Brain microvascular endothelial cell (primary cell): ENCODE measurements at regions not wholly inside any gene's neighbourhood (a gene's known extent, or its start where the extent isn't known, plus 50 kb on each side); places are given as distances from the start of the nearest gene placed in this dataset.

Experiments
- DNase-seq: peaks from one replicate; pipeline ENCODE4 v3.0.0-alpha.2; 2020
- H3K27ac ChIP-seq: fragments of 250-450 bp; sonication (Bioruptor Pico); 2 replicates; pipeline ENCODE4 v1.5.1; 2020; ENCODE audit warnings: mild to moderate bottlenecking, moderate library complexity
- H3K27me3 ChIP-seq: fragments of 250-450 bp; sonication (Bioruptor Pico); replicated peaks from 2 replicates; pipeline ENCODE4 v1.5.1; 2020; ENCODE audit warnings: mild to moderate bottlenecking
- H3K36me3 ChIP-seq: fragments of 250-450 bp; sonication (Bioruptor Pico); replicated peaks from 2 replicates; pipeline ENCODE4 v1.5.1; 2020; ENCODE audit warnings: mild to moderate bottlenecking
- H3K4me3 ChIP-seq: 2 replicates; pipeline ENCODE4 v1.5.1; 2011; ENCODE audit warnings: low read depth, mild to moderate bottlenecking, control low read depth, low read length, moderate library complexity
- in situ Hi-C: cut with HindIII; loops from 2 replicates; pipeline ENCODE4 v1.10.0; 2017; ENCODE audit warnings: low sequenced_read_pairs, low pct_ligation_motif_present
- TF ChIP-seq, protein P1 (sequence below): IDR thresholded peaks from 2 replicates; pipeline ENCODE4 v1.5.1; 2011; ENCODE audit warnings: low read depth, mild to moderate bottlenecking, moderate library complexity, low read length, control low read depth, inconsistent platforms; ENCODE audit errors: missing control alignments

DNA sequence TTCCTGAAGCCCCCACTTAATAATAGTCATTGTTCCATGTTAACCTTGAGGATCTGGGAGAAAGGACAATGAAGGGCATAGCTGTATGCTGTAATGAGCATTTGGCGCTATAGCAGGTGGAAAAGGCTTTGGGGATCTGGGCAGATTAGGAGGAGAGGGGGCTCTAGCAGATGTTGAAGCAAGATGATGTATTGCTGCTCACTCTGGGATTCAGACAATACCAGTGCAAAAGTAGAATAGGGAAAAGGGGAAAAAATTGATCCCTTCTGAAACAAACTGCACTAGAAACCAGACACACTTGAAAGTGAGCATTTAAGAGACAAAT, 575.3 kb upstream of the MEF2C start:
- Histone ChIP-seq H3K27me3 (no peaks in the 10 kb centered on the region), H3K27ac (no peak overlapping the region), H3K4me3 (no peak overlapping the region), H3K36me3 (no peaks in the 10 kb centered on the region)
- no peak for DNase-seq
- in situ Hi-C loops, result no loop called here
- TF ChIP-seq, protein P1, sequence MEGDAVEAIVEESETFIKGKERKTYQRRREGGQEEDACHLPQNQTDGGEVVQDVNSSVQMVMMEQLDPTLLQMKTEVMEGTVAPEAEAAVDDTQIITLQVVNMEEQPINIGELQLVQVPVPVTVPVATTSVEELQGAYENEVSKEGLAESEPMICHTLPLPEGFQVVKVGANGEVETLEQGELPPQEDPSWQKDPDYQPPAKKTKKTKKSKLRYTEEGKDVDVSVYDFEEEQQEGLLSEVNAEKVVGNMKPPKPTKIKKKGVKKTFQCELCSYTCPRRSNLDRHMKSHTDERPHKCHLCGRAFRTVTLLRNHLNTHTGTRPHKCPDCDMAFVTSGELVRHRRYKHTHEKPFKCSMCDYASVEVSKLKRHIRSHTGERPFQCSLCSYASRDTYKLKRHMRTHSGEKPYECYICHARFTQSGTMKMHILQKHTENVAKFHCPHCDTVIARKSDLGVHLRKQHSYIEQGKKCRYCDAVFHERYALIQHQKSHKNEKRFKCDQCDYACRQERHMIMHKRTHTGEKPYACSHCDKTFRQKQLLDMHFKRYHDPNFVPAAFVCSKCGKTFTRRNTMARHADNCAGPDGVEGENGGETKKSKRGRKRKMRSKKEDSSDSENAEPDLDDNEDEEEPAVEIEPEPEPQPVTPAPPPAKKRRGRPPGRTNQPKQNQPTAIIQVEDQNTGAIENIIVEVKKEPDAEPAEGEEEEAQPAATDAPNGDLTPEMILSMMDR, result no peak

DNA sequence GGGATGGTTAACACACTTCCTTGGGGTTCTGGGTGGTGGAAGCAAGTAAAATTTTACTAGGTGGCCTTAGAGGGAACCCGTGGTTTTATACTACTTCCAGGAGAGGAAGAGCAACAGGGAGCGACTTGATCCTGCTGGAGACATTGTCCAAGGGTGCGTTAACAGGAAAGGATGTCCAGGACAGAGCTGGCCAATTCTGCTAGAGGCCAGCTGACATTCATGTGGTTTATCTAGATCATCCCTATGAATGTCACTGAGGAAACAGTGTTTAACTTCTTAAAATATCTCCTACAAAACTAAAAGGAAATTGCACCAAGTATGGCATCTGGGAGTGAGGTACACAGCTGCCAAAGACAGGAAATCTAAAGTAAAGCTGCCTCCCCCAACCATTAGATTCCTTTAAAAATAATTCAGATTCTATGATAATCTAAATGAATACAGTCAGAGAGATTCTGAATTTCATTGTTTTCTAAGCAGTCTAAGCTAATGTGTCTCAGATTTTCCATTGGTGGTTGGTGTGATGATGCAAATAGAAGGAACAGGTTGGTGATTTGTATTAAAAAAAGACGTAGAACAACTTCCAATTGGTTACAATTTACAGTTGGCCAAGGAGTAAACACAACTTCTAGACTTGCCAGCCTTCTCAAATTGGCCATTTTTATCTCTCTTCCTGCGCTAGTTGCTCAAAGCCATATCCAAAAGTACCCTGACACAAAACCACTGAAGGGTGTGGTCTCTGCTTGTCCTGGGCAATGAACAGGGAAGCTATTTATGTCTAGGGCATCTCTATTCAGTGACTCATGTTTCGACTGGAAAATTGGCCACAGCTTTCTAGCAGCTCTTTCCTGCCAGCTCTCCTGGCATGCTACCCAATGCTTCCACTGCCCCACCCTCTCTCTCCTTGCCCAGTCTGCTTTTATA, 574.7 kb upstream of the MEF2C start:
- H3K27ac ChIP-seq, result no peak overlapping the region
- peak; percentile 6 for DNase-seq

DNA sequence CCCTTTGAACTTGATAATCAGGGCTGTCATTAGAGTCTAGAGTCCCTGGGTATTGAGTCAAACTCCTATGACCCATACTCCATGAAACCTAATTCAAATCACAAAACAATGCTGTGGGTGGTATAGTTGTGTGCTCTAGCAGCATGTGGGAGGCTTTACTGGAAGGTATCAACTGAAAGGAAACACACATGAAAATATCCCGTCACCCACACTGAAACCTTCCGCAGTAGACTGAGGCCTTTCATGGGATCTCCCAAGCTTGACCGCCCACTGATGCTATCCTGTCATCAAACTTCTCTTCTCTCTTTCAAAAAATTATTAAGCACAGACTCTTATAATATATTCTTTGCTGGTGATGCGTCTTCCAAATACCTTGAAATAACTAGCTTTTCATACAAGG, 569.1 kb upstream of the MEF2C start:
- no peak overlapping the region for H3K27ac ChIP-seq
- TF ChIP-seq, protein P1, result no peak
- no peaks in the 10 kb centered on the region for H3K36me3 ChIP-seq
- in situ Hi-C loops, result no loop called here
- H3K4me3 ChIP-seq, result no peak overlapping the region
- no peak for DNase-seq
- no peaks in the 10 kb centered on the region for H3K27me3 ChIP-seq

More for the DNA sequence above, 574.7 kb upstream of the MEF2C start:
- no peaks in the 10 kb centered on the region for H3K27me3 ChIP-seq
- TF ChIP-seq, protein P1, result no peak
- no peaks in the 10 kb centered on the region for H3K36me3 ChIP-seq
- in situ Hi-C loops, result no loop called here
- no peak overlapping the region for H3K4me3 ChIP-seq

DNA sequence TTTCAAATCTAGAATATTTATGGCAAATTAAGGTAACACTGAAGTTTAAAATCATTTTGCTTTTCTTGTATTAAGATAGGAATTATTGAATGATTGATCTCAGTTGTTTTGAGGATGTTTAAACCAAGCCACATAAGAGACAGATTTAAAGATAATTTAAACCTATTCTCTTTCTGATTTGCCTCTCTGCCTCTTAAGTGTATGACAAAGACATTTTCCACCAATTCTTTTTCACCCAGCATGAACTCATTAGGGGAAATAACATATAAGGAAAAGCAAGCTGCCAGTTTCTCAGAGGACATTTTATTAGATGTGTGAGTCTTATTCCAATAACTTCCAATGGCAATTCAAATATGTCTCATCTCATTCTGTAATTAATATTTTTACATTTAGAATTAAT, 568.3 kb upstream of the MEF2C start:
- TF ChIP-seq, protein P1, result no peak
- no peaks in the 10 kb centered on the region for H3K36me3 ChIP-seq
- no peak for DNase-seq
- in situ Hi-C loops, result no loop called here
- no peak overlapping the region for H3K27ac ChIP-seq
- H3K27me3 ChIP-seq, result no peaks in the 10 kb centered on the region
- H3K4me3 ChIP-seq, result no peak overlapping the region

DNA sequence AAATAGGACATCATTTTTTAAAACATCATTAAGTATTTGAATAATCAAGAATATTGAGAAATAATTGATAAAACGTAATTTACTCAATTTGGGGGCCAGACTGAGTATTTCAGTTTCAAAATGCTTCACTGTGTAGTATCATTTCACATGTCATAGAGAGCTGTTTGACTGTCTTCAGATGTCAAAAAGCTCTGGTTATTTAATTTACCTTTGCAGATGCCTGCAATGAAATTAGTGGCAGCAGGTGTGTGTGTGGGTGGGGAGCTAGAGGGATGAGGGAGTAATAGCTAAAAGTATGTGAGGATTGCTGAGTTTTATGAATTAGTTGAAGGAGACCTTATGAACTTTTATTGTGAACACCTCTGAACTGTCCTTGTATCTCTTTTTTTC, 567.2 kb upstream of the MEF2C start:
- no peak for DNase-seq
- in situ Hi-C loops, result no loop called here
- no peaks in the 10 kb centered on the region for H3K27me3 ChIP-seq
- no peaks in the 10 kb centered on the region for H3K36me3 ChIP-seq
- no peak overlapping the region for H3K27ac ChIP-seq
- TF ChIP-seq, protein P1, result no peak
- no peak overlapping the region for H3K4me3 ChIP-seq
